SK-N-SH (cell line): ENCODE measurements at regions not wholly inside any gene's neighbourhood (a gene's known extent, or its start where the extent isn't known, plus 50 kb on each side); places are given as distances from the start of the nearest gene placed in this dataset.

ENCODE experiments used
- CTCF ChIP-seq: fragments of 200-600 bp; sonication (generic); IDR thresholded peaks from 2 replicates; pipeline ENCODE4 v1.6.1; 2017; ENCODE audit warnings: antibody characterized with exemption, mild to moderate bottlenecking, moderate library complexity
- REST ChIP-seq: IDR thresholded peaks from 2 replicates; pipeline ENCODE4 v1.6.1; 2012; ENCODE audit warnings: mild to moderate bottlenecking, low read depth, low read length, moderate library complexity

GRCh38 chr17:71329310-71330098, 791.3 kb upstream of the SOX9 start:
- no peak for TF ChIP-seq CTCF
- TF ChIP-seq REST = no peak
